NCI-H1417 treated with DMSO at 0.1 percent for 48 hours (cell line): ENCODE measurements at regions not wholly inside any gene's neighbourhood (a gene's known extent, or its start where the extent isn't known, plus 50 kb on each side); places are given as distances from the start of the nearest gene placed in this dataset.
"Not testable (repeated sequence)": the region's sequence is repeated elsewhere in the genome, so short reads cannot be mapped to it uniquely, and the experiment has no call there.

Experiments used
- DNase-seq: peaks from one replicate; lab custom pipeline; 2025; lab: John Stamatoyannopoulos, UW

DNA sequence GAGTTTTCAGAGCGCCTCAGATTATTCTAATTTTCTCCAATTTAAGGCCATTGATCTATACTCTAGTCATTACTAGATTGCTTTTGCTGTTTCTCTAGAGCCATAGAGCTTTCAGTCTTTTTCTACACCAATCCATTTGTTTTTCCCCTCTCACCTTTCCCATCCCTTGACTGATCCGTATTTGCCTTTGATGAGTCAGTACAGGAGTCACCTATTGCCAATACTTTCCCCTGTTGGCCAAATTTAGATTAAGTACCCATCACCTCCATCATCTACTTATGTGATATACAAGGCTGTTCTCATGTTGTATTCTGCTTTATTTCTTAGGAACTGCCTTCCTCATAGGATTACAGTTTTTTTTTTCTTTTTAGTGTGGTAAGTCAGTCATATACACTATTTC is 463.2 kb downstream of the KLF12 start:
- DNase-seq: no peak

DNA sequence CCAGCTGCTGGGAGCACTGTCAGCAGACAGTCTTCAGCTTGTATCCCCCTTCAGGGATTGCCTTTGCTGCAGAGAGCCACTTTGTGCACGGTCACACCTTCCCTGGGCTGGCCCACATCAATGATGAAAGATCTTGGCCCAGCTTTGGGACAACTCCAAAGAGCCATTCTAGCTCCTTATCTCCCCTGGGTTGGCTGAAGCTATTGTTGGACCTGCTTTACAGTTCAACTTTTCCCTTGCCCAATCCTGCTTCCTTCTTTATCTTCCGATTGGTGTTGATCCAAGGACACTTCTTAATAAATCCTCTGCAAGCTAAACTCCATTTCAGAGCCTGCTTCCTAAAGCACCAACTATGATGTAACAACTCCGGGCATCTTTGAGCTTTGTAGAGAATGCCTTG is 466.4 kb downstream of the KLF12 start:
- no peak for DNase-seq

DNA sequence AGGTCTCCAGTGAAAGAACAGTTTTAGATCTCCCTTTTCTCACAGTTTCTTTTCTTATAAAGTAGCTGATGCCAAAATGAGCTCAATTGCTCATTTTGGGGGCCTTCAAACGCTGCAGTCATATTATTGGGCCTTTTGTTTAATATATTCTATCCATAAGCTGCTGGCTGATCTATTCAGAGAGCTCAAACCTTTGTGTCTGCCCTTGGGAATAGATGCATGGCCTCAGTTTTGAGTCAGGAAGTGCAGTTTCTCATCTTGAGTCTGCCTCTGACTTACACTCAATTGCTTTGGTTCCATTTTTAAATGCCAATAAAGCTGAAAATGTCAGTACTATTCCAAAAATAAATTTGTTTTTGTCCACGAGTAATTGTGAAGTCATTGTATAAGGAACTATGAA is 468.9 kb downstream of the KLF12 start:
- DNase-seq: no peak

DNA sequence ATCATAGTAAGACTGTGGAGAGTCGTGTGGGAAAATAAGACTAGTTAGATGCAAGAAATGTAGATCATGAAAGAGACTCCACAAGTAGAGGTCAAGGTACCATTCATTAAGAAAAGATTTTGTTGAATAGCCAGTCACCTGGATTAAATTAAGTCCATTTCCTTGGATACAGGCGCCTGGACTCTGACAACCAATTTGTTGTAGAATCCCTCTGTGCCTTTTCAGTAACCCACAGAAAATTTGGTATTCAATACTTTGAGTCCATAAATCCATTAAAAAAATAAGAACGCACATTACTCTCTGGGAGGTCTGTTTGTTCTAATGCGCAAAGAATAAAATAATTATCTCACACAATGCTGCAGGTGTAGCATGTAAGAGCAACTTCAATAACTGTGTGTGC is 469.4 kb downstream of the KLF12 start:
- DNase-seq: peak; percentile 80

DNA sequence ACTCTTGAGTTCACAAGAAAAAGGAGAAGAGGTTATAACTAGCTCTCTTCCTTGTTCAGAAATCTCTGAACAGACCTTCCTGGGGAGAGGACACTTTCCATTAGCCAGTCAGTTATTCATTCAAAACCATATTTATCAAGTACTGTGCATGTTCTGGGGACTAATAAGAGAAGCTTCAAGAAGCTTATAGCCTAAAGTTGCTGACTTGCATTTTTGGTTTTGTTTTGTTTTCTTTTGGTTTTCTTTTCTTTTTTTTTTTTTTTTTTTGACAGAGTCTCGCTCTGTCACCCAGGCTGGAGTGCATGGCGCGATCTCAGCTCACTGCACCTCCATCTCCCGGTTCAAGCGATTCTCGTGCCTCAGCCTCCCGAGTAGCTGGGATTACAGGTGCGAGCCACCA is 471.4 kb downstream of the KLF12 start:
- DNase-seq: no peak

DNA sequence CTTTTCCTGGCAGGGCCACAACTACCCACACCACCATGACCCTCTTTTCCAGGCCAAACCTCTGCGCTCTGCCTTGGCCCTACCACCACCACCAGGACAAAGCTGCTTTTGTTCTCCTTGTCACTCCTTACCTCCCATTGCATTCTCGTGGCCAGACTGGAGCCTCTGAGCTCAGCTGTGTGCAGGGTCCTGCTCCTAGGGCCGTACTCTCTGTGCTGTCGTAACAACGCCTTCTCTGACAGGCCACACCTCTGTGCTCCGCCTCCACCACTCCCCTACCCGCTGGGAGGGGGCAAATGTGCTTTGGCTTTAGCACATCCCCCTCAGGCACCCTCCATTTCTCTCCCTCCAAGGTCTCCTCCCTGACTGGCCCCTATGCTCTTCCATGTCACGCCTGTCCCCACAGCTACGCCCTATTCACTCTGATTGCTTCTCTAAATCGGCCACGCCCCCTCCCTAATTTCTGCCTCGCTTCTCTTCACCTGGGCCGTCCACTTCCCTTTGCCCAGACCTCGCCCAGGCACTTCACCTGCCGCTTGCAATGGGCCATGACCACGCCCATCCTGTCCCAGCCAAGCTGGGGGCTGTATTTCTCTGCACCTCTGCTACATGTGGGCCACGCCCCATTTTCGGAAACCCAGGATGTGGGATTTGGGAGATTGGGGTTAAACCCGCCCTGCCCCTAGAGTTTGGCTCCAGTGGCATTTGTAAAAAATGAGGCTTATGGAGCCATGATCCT is 472.3 kb downstream of the KLF12 start:
- DNase-seq: no peak

DNA sequence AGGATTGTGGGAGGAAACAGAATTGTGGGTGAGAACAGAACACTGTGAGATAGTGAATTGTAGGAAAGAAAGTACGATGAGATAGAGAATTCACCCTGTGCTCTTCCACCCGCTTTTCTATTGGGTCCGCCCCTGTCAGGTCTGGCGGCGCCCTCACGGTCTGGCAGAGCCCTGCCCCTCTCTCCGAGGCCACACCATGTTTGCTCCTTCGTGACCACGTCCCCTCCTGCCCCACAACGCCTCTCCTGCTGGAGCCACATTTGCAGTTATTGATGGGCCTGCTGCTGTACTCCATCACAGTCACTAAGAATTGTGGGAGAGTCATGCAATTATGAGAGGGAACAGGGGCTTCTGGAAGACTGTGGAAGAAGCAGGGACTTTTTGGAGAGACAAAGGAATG is 473.1 kb downstream of the KLF12 start:
- DNase-seq: no peak

DNA sequence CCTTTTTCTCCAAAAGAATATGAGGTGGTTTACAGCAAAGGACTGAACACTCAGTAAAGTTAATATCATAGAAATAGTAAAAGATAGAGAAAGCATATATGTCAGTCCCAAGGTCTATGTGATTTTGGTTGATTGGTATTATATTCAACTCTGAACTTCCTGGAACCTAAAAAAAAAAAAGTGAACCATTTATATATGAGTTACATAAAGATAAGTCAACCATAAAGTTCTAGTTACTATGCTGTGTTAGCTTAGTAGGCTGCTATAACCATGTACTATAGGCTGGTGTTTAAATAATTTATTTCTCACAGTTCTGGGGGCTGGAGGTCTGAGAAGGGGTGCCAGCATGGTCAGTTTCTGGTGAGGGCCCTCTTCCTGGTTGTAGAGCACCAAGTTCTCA is 475.6 kb downstream of the KLF12 start:
- DNase-seq: no peak

DNA sequence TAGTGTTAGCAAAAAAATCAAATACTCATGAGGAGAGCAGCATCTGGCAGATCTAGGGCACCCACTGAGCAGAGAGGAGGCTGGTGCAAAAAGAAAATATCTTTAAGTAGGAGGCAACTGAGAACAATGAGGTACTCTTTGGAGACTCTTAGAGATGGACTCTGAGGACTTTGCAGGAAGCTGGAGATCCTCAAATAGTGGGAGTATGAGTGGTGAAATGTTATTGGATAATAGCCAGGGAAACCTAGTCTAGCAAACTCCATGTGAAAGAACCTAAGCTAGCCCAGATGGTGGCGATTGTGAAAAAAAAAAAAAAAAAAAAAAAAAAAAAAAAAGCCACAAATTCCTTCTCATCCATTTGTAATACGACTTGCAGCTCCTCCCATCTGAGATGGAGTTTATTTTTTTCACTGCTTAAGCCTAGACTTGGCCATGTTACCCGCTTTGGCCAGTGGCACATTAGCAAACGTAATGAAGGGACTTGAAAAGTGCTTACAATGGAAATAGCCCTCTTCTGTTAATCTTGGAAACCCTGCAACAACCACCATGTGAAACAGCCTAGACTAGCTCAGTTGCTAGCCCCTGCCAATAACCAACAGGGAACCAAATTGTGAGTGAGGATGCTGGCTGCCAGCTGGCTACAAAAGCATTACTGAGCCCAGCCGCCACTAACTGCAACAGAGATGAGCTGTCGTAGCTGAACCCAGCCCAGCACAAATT is 476.2 kb downstream of the KLF12 start:
- DNase-seq: no peak

DNA sequence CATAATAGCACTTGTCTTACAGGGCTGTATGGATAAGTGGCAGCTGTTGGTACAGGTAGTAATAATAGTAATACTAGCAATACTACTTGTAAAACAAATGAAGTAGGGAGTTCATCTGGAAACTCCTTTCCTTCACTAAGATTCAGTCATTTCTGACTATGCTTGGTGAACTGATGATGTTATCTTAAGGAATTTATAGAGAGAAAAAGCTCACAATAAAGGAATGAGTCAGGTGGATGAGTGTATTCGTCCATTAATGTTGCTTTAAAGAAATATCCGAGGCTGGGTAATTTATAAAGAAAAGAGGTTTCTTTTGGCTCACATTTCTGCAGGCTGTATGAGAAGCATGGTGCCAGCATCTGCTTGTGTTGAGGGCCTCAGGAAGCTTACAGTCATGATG is 477.3 kb downstream of the KLF12 start:
- DNase-seq: no peak

DNA sequence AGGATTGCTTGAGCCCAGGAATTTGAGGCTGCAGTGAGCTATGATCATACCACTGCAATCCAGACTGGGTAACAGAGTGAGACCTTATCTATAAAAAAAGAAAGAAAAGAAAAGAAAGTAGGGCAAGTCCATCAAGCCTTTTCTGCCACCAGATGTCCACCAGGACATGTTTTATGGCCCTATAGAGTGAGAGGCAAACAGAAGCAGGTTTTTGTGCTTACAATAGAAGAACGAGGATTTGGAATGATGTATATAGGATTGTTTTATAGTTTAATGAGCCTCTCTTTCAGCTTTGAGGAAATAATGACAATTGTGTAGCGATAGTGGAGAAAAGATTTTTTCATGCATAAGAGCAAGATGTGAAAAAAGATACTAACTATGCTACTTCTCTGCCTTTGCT is 480.5 kb downstream of the KLF12 start:
- DNase-seq: no peak

DNA sequence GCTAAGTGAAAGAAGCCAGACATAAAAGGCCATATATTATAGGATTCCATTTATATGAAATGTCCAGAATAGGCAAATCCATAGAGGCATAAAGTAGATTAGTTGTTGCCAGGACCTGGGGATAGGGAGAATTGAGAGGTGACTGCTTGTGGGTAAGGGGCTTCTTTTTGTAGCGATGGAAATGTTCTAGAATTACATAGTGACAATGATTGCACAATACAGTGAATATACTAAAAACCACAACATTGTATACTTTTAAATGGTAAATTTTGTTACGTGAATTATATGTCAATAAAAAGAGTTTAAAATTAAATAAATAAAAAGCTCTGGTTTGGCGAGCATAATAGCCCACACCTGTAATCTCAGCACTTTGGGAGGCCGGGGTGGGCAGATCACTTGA is 486.8 kb downstream of the KLF12 start:
- no peak for DNase-seq

DNA sequence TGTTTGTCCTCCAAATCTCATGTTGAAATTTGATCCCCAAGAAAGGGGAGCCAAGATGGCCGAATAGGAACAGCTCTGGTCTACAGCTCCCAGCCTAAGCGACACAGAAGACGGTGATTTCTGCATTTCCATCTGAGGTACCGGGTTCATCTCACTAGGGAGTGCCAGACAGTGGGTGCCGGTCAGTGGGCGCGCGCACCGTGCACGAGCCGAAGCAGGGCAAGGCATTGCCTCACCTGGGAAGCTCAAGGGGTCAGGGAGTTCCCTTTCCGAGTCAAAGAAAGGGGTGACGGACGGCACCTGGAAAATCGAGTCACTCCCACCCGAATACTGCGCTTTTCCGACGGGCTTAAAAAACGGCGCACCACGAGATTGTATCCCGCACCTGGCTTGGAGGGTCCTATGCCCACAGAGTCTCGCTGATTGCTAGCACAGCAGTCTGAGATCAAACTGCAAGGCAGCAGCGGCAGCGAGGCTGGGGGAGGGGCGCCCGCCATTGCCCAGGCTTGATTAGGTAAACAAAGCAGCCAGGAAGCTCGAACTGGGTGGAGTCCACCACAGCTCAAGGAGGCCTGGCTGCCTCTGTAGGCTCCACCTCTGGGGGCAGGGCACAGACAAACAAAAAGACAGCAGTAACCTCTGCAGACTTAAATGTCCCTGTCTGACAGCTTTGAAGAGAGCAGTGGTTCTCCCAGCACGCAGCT is 493.6 kb downstream of the KLF12 start:
- not testable (repeated sequence) for DNase-seq

DNA sequence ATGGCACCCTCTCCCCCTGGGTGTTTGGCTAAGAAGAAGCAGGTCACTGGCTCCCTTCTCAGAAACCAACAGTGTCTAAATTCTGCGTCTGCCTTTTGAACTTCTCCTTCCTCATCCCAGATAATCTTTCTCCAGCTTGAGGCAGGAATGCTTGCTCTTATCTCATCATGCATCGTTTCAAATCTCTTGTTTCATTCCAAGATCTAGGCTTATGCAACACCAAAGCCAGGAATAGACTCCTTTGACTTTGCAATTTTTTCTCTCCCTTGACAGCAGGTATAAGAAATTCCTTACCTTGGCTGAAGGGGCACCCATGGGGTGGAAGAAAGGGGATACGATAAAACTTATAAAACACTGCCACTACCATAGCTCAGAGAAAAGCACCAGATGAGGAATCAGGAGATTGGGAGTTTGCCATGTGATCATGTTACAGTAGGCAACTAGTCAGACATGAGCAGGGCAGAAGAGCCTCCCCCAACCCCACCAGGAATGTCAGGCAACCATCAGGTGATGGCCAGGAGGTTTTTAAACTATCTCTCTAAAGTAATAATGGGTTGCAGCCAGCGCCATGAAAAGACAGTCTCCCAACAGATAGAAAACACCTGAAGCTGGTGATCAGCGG is 498.9 kb downstream of the KLF12 start:
- no peak for DNase-seq

DNA sequence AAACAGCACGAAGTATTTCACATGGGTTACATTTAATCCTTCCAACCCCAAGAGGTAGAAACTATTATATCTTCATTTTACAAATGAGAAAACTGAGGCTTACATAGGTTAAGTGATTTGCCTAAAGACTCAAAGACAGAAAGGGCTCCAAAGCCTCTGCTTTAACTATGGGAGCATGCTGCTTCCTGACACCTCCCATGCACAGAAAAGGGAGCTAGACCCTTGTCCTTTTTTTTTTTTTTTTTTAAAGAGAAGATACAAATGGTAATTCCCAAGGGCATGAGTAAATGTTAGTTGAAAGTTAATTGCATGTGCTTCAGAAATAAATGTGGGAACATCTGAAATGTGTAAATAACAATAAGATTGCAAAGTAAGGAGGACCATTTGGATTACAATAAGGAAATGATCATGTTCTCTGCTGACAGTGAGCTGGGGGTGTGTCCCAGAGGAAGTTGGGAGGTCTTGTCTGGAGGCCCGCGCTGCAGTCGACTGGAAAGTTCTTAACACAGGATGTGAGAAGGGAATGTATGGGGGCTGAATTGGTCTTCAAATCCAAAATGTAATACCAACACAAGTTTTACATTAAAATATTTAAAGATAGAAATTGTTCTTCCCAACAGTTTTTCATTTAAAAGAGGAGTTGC is 500.3 kb downstream of the KLF12 start:
- no peak for DNase-seq

DNA sequence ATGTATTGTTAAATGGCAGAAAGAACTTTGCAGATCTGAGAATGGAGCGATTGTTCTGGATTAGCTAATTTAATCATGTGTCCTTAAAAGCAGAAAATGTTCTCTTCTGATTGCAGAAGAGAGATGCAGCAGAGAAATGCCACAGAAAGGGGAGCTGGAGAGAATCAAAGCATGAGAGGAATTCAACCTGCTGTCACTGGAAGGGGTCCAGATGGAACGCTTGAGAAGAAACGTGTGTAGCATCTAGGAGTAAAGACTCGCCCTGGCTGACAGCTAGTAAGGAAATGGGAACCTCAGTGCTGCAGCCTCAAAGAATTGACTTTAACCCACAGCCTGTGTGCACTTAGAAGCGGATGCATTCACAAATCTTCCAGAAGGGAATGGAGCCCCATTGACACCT is 502.8 kb downstream of the KLF12 start:
- no peak for DNase-seq

DNA sequence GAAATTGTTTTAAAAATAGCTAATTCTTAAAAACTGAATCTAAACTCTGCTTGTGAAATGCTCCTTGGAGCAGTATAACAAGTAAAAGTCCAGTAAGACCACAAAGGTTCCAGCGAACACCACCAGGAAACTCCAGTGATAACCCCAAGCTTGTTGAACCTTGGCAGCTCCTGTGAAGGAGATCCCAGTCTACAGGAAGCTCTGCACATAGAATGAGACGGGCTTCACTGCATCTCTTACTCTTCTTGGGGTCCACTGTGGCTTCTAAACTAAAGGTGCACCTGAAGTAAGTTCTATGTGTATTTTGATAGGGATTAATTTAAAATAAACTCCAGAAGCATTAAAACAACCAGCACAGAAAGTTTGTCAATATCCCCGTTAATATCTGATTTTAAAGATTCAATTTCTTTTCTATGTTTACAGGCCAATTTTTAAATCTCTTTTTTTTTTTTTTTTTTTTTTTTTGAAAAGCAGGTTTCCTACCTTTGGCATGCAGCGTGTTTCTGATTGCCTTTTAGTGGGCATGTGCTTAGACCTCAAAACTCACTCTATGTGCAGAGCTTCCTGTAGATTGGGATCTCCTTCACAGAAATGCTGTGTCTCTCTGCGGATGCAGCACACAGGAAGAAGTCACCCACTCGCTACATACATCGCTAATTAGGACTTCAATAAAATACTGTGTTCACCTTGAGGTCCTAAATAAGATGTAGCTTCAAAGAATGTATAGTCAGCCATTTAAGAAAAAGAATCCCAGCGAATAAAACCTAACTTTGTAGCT is 508.5 kb downstream of the KLF12 start:
- DNase-seq: no peak

DNA sequence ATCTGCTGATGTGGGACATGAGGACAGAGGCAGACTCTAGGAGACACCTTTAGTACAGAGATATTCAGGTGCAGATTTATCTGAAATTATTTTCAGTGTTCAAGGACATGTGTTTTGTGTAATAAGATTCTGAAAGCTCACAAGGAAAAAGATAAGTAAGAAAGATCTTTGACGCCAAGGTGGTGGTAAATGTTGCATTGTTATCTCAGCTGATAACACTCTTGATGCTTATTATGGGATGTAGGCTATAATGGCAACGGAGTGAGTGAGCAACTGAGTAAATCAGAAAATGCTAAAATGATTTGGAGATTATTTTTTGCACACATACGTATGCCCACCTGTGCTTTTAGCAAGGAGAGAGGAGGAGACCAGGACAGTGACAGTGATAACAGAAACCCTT is 510.9 kb downstream of the KLF12 start:
- DNase-seq: no peak

DNA sequence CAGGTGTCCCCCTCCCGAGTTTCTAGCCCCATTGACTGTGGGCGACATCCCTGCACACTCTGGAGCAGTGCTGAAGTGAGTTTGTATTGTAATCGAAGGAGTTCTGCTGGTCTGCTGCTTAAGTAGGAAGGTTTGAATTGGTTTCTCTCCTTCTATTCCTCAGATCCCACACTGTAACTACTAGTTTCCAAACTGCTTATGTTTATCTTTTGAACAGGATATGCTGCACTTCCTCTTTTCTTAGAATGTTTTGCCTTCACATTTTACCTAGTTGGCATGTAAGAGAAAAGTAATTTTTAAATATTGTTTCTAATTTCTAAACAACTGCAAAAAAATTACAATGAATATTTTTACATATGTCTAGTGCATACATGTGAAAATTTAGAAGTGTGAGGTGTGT is 511.8 kb downstream of the KLF12 start:
- DNase-seq: no peak

DNA sequence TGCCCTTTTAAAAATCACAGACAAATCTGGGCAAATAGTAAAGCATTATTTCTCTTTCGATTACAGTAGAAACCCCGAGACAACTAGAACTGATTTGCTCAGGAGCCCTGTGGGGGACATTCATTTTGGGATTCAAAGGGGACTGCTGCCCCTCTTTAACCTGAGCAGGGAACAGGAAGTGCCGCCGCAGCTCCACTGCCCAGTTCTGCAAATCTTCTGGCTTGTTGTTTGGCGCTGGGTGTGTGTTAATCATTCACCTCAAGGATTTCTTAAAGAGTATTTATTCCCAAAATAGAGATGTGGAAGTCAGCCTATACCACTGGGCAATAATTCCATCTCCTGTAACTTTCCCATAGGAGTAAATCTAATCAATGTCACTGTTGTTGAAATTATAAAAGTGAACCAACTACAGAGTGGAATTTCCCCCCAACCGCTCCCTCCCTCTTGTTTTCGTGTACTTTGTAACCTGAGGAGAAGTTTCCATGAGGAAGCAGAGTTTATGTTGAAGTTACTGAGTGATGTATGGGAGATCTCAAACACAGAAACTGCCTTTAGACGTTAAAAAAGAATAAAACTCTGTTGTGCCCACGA is 515.8 kb downstream of the KLF12 start:
- no peak for DNase-seq

DNA sequence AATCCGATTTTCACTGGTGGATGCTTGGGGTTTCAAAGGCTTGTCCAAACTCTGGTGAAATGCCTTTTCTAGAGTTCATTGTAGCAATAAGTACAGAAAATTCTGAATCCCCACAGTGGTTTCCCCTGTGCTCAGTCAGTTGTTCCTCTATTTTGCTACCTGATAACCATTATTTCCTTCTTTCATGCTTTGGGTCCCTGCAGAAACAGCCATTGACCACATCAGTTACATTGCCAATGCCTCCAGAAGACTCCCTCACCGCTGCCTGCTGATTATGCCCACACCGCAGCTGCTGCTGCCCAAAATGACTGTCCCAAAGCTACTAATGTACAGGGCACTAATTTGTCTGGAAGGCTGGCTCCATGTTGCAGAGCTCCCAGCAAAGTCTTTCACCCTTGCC is 517.3 kb downstream of the KLF12 start:
- no peak for DNase-seq
